Testis (tissue), 2 donors: ENCODE measurements at regions not wholly inside any gene's neighbourhood (a gene's known extent, or its start where the extent isn't known, plus 50 kb on each side); places are given as distances from the start of the nearest gene placed in this dataset.

Source experiments
- DNase-seq: peaks from one replicate; pipeline ENCODE4 v3.0.0-alpha.2; 2019
- H3K27ac ChIP-seq, 2 donors: fragments of 200-600 bp; sonication (generic); one replicate each; pipeline ENCODE4 v1.5.1; 2019
- H3K27me3 ChIP-seq: fragments of 200-600 bp; sonication (generic); one replicate; pipeline ENCODE4 v1.5.1; 2019
- H3K36me3 ChIP-seq: fragments of 200-600 bp; sonication (generic); one replicate; pipeline ENCODE4 v1.5.1; 2017; ENCODE audit warnings: low read depth; ENCODE audit errors: missing control alignments
- H3K4me1 ChIP-seq: fragments of 200-600 bp; sonication (generic); one replicate; pipeline ENCODE4 v1.5.1; 2019
- H3K4me3 ChIP-seq, 2 donors: fragments of 200-600 bp; sonication (generic); one replicate each; pipeline ENCODE4 v1.5.1; 2017 to 2019
- H3K9me3 ChIP-seq: fragments of 200-600 bp; sonication (generic); one replicate; pipeline ENCODE4 v1.5.1; 2017
- POLR2A ChIP-seq: fragments of 450-650 bp; IDR thresholded peaks from one replicate; pipeline ENCODE4 v1.6.1; 2017; ENCODE audit warnings: antibody characterized with exemption, mild to moderate bottlenecking, moderate library complexity
- WGBS, 2 donors: methylation state at CpG; one replicate each; pipeline ENCODE4 v1.1.5; 2018; 5-methylcytosine and 5-hydroxymethylcytosine counted together
- intact Hi-C: fragments of 100-400 bp; cut with DNase I; formaldehyde crosslinking; loops from one replicate; pipeline ENCODE4 v1.15.1; 2023; ENCODE audit warnings: low total_unique reads
- TF ChIP-seq, protein P1 (sequence below), 3 experiments: fragments of 450-650 bp in 2 of 3; fragments of 200-600 bp in 1 of 3; sonication (generic) in 1 of 3; IDR thresholded peaks; one replicate each; pipeline ENCODE4 v1.5.1; 2016 to 2019; ENCODE audit warnings: antibody characterized with exemption in 3 of 3, mild to moderate bottlenecking in 2 of 3, moderate library complexity in 1 of 3

DNA sequence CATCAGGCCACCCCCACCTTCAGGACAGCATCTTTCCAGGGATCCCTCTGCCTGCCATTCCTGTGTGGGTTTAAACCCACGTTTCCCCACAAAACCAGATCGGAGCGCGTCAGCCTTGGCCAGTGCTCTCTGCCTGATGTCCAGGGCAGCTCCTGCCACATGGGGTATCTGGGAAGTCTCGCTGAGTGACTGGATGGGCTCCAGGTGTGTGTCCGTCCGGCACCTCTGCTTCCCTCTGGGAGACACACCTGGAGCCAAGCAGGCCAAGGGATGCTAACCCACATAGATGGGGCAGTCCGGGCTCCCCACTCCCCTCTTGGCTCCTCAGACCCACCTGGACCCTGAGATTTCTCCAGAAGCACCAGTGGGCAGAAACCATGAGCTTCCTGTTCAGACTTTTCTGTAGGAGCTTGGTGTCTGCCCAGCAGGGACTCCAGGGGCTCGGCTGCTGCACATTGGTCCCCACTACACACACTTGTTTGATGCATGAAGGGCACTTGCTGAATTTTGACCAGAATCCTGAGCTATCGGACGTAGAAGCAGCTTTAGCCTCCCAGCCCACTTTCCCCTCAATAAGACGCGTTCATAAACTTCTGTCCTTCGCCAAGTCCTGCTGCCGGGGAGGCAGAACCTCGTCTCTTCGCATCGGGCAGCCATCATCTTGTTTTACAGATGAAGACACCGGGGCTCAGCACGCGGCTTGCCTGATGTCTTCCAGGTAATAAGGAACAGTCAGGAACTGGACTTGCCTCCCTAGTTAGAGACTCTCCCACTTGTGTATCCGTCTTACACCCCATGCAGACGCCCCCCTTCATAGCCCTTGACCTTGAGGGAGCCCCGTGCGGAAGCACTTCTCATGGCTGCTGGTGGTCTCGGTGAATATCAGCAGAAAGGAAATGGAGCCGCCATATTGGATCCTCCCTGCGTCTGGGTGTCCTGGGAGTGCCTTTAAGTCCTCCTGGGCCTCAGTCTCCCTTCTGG, 91.6 kb upstream of the ZNF469 start:
- H3K4me3 ChIP-seq = no peak overlapping the region
- intact Hi-C loops = no loop called here
- no peak overlapping the region for H3K27ac ChIP-seq
- no peak for TF ChIP-seq POLR2A
- TF ChIP-seq, protein P1, sequence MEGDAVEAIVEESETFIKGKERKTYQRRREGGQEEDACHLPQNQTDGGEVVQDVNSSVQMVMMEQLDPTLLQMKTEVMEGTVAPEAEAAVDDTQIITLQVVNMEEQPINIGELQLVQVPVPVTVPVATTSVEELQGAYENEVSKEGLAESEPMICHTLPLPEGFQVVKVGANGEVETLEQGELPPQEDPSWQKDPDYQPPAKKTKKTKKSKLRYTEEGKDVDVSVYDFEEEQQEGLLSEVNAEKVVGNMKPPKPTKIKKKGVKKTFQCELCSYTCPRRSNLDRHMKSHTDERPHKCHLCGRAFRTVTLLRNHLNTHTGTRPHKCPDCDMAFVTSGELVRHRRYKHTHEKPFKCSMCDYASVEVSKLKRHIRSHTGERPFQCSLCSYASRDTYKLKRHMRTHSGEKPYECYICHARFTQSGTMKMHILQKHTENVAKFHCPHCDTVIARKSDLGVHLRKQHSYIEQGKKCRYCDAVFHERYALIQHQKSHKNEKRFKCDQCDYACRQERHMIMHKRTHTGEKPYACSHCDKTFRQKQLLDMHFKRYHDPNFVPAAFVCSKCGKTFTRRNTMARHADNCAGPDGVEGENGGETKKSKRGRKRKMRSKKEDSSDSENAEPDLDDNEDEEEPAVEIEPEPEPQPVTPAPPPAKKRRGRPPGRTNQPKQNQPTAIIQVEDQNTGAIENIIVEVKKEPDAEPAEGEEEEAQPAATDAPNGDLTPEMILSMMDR (IDR thresholded peaks at IDR 0.05) = no peak
- H3K4me1 ChIP-seq = peaks cover 5% of the 10 kb centered on the region
- H3K9me3 ChIP-seq = no peaks in the 10 kb centered on the region
- H3K27me3 ChIP-seq = no peaks in the 10 kb centered on the region
- no peak for DNase-seq
- 74 to 84% methylated on average over 15 to 28 of the region's 28 CpGs for WGBS, 2 donors
- H3K36me3 ChIP-seq = no peaks in the 10 kb centered on the region

DNA sequence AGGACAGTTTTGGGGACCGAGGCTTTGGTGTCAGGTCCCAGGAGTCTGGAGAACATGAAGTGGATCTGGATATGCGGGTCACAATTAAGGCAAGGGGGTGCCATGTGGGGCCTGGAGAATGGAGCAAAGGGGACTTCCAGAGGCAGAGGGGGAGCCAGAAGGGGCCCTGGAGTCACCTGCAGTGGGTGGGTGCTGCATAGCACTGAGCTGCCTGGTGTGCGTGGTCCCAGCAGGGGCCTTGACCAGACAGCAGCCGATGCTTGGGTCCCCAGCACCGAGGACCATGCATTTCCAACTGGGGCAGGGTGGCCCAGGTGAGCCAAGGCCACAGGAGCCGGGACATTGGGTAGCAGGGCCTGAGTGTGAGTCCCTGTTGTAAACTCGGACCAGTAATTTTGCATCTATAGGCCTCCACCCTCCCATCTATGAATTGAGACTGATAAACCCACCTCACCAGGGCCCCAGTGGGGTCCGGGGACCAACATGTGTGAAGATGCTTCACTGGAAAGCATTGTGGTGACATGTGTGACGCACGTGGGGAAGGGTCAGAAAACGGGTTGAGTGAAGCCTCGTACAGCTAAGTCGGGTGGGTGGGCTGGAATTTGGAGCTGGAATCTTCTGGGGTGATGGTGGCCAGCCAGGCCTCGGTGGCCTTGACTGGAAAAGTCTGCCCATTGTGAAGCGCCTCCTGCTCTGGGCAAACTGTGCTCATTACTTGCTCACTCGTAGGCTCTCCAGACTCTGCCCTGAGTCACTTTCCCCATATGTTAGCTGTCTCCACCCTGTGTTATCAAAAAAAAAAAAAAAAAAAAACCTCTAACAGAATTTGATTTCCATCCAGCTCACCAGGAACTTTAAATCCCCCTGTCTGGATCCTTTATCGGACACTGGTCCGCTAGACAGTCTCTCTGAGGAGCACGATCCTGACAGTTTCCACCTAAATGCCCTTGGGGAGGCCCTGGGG, 90.5 kb upstream of the ZNF469 start:
- H3K36me3 ChIP-seq = no peaks in the 10 kb centered on the region
- H3K4me3 ChIP-seq = no peak overlapping the region
- peaks cover 5% of the 10 kb centered on the region for H3K4me1 ChIP-seq
- no peaks in the 10 kb centered on the region for H3K9me3 ChIP-seq
- DNase-seq = no peak
- H3K27ac ChIP-seq = no peak overlapping the region
- intact Hi-C loops = no loop called here
- WGBS, 2 donors = 91% methylated on average over 14 to 19 of the region's 19 CpGs
- no peaks in the 10 kb centered on the region for H3K27me3 ChIP-seq
- TF ChIP-seq, protein P1 (IDR thresholded peaks at IDR 0.05) = no peak
- TF ChIP-seq POLR2A = no peak

DNA sequence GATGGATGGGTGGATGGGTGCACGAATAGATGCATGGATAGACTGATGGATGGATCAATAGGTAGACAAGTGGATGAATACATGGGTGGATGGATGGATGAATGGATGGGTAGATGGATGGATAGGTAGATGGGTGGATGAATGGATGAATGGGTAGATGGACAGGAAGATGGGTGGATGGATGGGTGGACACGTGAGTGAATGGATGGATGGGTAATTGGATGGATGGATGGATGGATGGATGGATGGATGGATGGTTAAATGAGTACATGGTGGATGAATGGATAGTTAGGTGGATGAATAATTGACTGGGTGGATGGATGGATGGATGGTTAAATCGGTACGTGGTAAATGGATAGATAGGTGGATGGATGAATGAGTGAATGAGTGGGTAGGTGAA, 89.7 kb upstream of the ZNF469 start:
- no peak for DNase-seq
- Histone ChIP-seq H3K9me3 (no peaks in the 10 kb centered on the region), H3K27me3 (no peaks in the 10 kb centered on the region), H3K36me3 (no peaks in the 10 kb centered on the region), H3K4me1 (peaks cover 10% of the 10 kb centered on the region), H3K27ac (no peak overlapping the region), H3K4me3 (no peak overlapping the region)
- intact Hi-C loops = no loop called here
- WGBS, 2 donors = 93 to 98% methylated on average over 4 of the region's 4 CpGs
- no peak for TF ChIP-seq POLR2A
- TF ChIP-seq, protein P1 (IDR thresholded peaks at IDR 0.05) = no peak

DNA sequence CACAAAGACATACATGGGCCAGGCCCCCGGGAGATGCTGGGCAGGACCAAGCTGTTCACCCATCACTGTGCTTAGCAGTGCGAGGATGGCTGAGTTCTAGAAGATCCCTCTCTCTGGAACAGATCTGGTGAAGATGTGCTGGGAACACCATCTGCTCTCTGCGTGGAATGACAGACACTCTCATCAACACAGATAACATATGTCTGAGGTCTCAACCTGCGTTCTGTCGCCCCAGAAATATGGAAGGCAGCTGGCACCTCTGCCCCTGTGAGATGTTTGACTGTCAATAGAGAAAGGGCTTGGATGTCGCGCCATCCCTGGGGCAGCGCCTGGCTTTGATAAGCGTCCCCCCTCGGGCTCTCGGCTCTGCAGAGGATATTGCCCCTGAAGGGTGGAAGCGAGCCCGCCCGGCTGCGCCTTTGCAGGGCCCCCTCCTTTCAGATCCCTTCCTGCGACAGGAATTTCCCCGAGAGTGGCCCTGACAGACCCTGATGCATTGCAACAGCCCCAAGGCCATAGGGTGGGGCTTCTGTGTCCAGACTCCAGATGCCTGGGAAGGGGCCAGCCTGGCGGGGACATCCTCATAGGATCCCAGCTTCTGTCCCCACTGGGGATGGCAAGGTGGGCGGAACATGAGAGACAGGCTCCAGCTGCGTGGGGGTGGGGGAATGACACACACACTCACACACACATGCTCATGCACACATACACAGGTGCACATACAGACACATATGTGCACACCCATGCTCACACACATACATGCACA, 86.9 kb upstream of the ZNF469 start:
- WGBS, 2 donors = 44 to 64% methylated on average over 4 to 20 of the region's 20 CpGs

More for the DNA sequence above, 86.9 kb upstream of the ZNF469 start:
- Histone ChIP-seq H3K27ac (no peak overlapping the region), H3K4me3 (no peak overlapping the region), H3K4me1 (peaks cover 27% of the 10 kb centered on the region), H3K27me3 (no peaks in the 10 kb centered on the region), H3K9me3 (no peaks in the 10 kb centered on the region), H3K36me3 (no peaks in the 10 kb centered on the region)
- TF ChIP-seq POLR2A = no peak
- TF ChIP-seq, protein P1 (IDR thresholded peaks at IDR 0.05) = no peak
- intact Hi-C loops = no loop called here
- DNase-seq = no peak
